ENCODE measurements at regions not wholly inside any gene's neighbourhood (a gene's known extent, or its start where the extent isn't known, plus 50 kb on each side); places are given as distances from the start of the nearest gene placed in this dataset.

- Mint-ChIP-seq H3K9me3 (ENCODE audit: unreplicated experiment) (peaks cover 16% of the 10 kb centered on the region), H3K36me3 (ENCODE audit: low read depth, unreplicated experiment) (peaks cover 11% of the 10 kb centered on the region), H3K27ac (ENCODE audit: unreplicated experiment) (no peak overlapping the region), H3K27me3 (ENCODE audit: unreplicated experiment) (peaks cover 2% of the 10 kb centered on the region), H3K4me3 (ENCODE audit: unreplicated experiment) (no peak overlapping the region), H3K4me1 (ENCODE audit: unreplicated experiment) (peaks cover 4% of the 10 kb centered on the region)
- DNase-seq (ENCODE audit: low spot score): no peak
- no peak for TF ChIP-seq CTCF (IDR thresholded peaks at IDR 0.05; ENCODE audit: unreplicated experiment)
These were observed 164.8 kb upstream of the ARID1B start for GRCh38 chr6:156612361-156612760.

GRCh38 chr6:156602066-156602385 is 175.2 kb upstream of the ARID1B start:
- no peaks in the 10 kb centered on the region for H3K36me3 Mint-ChIP-seq (ENCODE audit: low read depth, unreplicated experiment)
- H3K9me3 Mint-ChIP-seq (ENCODE audit: unreplicated experiment): peaks cover 5% of the 10 kb centered on the region
- no peaks in the 10 kb centered on the region for H3K4me1 Mint-ChIP-seq (ENCODE audit: unreplicated experiment)
- no peak overlapping the region for H3K27ac Mint-ChIP-seq (ENCODE audit: unreplicated experiment)
- DNase-seq (ENCODE audit: low spot score): no peak
- no peak overlapping the region for H3K4me3 Mint-ChIP-seq (ENCODE audit: unreplicated experiment)
- peaks cover 4% of the 10 kb centered on the region for H3K27me3 Mint-ChIP-seq (ENCODE audit: unreplicated experiment)
- TF ChIP-seq CTCF (IDR thresholded peaks at IDR 0.05; ENCODE audit: unreplicated experiment): no peak

GRCh38 chr6:156601152-156602065 is 175.8 kb upstream of the ARID1B start:
- no peak for TF ChIP-seq CTCF (IDR thresholded peaks at IDR 0.05; ENCODE audit: unreplicated experiment)
- DNase-seq (ENCODE audit: low spot score): no peak
- H3K27ac Mint-ChIP-seq (ENCODE audit: unreplicated experiment): no peak overlapping the region
- H3K27me3 Mint-ChIP-seq (ENCODE audit: unreplicated experiment): peaks cover 4% of the 10 kb centered on the region
- H3K4me3 Mint-ChIP-seq (ENCODE audit: unreplicated experiment): no peak overlapping the region
- H3K4me1 Mint-ChIP-seq (ENCODE audit: unreplicated experiment): no peaks in the 10 kb centered on the region
- peaks cover 5% of the 10 kb centered on the region for H3K9me3 Mint-ChIP-seq (ENCODE audit: unreplicated experiment)
- H3K36me3 Mint-ChIP-seq (ENCODE audit: low read depth, unreplicated experiment): no peaks in the 10 kb centered on the region

- Mint-ChIP-seq H3K9me3 (ENCODE audit: unreplicated experiment) (peaks cover 5% of the 10 kb centered on the region), H3K27ac (ENCODE audit: unreplicated experiment) (no peak overlapping the region), H3K4me3 (ENCODE audit: unreplicated experiment) (no peak overlapping the region)
These were observed 176.5 kb upstream of the ARID1B start for GRCh38 chr6:156600678-156601077.

More at GRCh38 chr6:156600678-156601077, 176.5 kb upstream of the ARID1B start:
- Mint-ChIP-seq H3K4me1 (ENCODE audit: unreplicated experiment) (no peaks in the 10 kb centered on the region), H3K36me3 (ENCODE audit: low read depth, unreplicated experiment) (no peaks in the 10 kb centered on the region), H3K27me3 (ENCODE audit: unreplicated experiment) (peaks cover 4% of the 10 kb centered on the region)
- no peak for DNase-seq (ENCODE audit: low spot score)
- TF ChIP-seq CTCF (IDR thresholded peaks at IDR 0.05; ENCODE audit: unreplicated experiment): no peak

Data from endothelial cell (in vitro differentiated cells).